Epithelial cell of esophagus (primary cell): ENCODE measurements at regions not wholly inside any gene's neighbourhood (a gene's known extent, or its start where the extent isn't known, plus 50 kb on each side); places are given as distances from the start of the nearest gene placed in this dataset.
"Not testable (repeated sequence)": the region's sequence is repeated elsewhere in the genome, so short reads cannot be mapped to it uniquely, and the experiment has no call there.

ENCODE experiments used
- DNase-seq: peaks from one replicate; pipeline ENCODE4 v3.0.0; 2010; ENCODE audit warnings: low read depth
- H3K4me3 ChIP-seq: 2 replicates; pipeline ENCODE4 v1.5.1; 2011; ENCODE audit warnings: mild to moderate bottlenecking, low read length, control low read depth
- CTCF ChIP-seq: IDR thresholded peaks from 2 replicates; pipeline ENCODE4 v1.5.1; 2011; ENCODE audit warnings: low read depth, mild to moderate bottlenecking, low read length, control low read depth, inconsistent platforms; ENCODE audit not compliant: insufficient read depth; ENCODE audit errors: missing control alignments

GRCh38 chr14:78022059-78022458, 148.1 kb upstream of the NRXN3 start:
- peak; percentile 66 for TF ChIP-seq CTCF
- peak; percentile 75 for DNase-seq
- no peak overlapping the region for H3K4me3 ChIP-seq

- DNase-seq = no peak
- no peak overlapping the region for H3K4me3 ChIP-seq
- TF ChIP-seq CTCF = no peak
Observed at GRCh38 chr14:78023112-78023511, 147.1 kb upstream of the NRXN3 start.

- no peak overlapping the region for H3K4me3 ChIP-seq
- no peak for TF ChIP-seq CTCF
- no peak for DNase-seq
Observed at GRCh38 chr14:78028471-78028870, 141.7 kb upstream of the NRXN3 start.

- no peak overlapping the region for H3K4me3 ChIP-seq
- peak; percentile 26 for TF ChIP-seq CTCF
- no peak for DNase-seq
Observed at GRCh38 chr14:78029601-78030372, 140.4 kb upstream of the NRXN3 start.

DNA sequence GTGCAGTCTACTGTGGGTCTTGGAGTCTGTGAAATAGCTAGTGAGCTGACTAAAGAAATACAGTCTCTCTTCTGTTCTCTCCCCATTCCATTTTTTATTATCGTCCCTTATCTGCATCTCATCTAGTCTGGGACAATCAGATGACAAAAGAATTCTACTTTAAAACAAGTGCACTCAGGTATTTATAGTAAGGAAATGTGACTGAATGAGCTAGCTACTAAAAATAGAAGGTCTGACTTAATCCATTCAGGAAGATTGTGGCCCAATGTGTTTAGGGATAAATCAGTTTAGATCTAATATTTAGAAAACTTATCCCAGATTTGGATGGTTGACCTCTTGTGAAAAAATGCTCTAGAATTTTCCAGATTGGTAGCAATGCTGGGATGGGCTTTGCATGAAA, 126.8 kb upstream of the NRXN3 start:
- TF ChIP-seq CTCF = no peak

DNA sequence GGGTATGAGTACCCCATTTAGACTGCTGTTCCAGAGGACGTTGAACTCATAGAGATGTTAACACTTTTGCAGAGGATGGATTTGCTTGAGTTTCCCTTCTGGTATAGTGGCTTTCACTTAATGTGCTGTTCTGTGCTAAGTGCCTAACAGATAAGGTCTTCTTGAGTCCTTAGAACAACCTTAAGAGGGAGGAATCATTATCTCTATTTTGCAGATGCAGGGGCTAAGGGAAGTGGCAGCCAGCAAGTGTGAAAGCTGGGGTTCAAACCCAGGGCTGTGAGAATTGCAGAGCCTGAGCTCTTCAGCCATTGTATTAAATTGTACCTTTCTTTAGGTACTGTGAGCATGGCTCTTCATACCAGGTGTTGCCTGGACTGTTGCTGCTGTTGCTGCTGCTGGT, 122.1 kb upstream of the NRXN3 start:
- TF ChIP-seq CTCF = no peak
- no peak overlapping the region for H3K4me3 ChIP-seq
- no peak for DNase-seq

More for the DNA sequence above, 126.8 kb upstream of the NRXN3 start:
- H3K4me3 ChIP-seq = no peak overlapping the region
- no peak for DNase-seq

GRCh38 chr14:78056890-78057289, 113.3 kb upstream of the NRXN3 start:
- H3K4me3 ChIP-seq, DNase-seq: not testable (repeated sequence)
